Fibroblast of pulmonary artery (primary cell): ENCODE measurements at regions not wholly inside any gene's neighbourhood (a gene's known extent, or its start where the extent isn't known, plus 50 kb on each side); places are given as distances from the start of the nearest gene placed in this dataset.

ENCODE experiments used
- DNase-seq: peaks from one replicate; pipeline ENCODE4 v3.0.0-alpha.2; 2010; ENCODE audit warnings: low read depth
- H3K4me3 ChIP-seq: replicated peaks from 2 replicates; pipeline ENCODE4 v1.5.1; 2011; ENCODE audit warnings: low read depth, mild to moderate bottlenecking, control low read depth, low read length, moderate library complexity
- TF ChIP-seq, protein P1 (sequence below): IDR thresholded peaks from 2 replicates; pipeline ENCODE4 v1.5.1; 2011; ENCODE audit warnings: mild to moderate bottlenecking, control low read depth, low read length, inconsistent platforms; ENCODE audit errors: missing control alignments

DNA sequence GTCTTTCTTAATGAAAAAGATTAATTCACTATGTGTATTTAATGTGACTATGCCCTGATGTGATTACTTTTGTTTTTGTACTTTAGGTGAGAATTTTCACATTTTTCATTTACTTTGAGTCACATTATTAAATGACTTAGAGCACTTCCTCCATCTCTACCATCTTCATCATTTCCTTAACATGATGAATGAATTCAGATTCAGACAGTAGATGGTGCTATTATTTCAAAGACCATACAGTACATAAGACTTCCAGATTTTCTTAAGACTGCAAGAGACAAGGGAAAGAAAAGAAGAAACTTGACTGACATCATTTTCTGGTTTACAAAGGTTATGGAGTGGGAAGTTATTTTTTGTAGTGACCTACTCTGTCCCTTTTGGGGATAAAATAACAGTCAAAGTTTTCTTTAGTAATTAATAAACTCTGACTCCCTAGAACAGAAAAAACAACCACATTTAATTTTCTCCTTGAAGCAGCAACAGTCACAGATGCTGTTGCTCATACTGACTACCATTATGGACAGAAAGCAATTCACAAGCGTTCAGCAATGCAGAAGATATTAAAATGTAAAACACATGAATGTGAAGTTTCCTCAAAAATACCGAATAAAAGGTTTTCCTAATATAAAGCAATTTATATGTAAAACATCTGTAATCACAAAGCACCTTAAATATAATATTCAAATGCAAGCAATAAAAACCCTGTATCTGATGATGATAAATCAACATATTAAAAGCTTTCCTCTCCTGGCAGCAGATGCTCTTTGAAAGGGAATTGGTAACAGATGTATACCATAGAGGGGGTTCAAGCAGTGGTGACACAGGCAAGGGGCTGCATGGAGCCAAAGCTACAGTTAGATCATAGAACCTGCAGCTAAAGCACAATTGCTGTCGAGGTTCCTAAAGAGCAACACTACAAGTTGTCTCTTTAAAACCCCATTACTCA, 1010.9 kb upstream of the NXPH2 start:
- DNase-seq, result peak; percentile 62
- no peak overlapping the region for H3K4me3 ChIP-seq
- TF ChIP-seq, protein P1, sequence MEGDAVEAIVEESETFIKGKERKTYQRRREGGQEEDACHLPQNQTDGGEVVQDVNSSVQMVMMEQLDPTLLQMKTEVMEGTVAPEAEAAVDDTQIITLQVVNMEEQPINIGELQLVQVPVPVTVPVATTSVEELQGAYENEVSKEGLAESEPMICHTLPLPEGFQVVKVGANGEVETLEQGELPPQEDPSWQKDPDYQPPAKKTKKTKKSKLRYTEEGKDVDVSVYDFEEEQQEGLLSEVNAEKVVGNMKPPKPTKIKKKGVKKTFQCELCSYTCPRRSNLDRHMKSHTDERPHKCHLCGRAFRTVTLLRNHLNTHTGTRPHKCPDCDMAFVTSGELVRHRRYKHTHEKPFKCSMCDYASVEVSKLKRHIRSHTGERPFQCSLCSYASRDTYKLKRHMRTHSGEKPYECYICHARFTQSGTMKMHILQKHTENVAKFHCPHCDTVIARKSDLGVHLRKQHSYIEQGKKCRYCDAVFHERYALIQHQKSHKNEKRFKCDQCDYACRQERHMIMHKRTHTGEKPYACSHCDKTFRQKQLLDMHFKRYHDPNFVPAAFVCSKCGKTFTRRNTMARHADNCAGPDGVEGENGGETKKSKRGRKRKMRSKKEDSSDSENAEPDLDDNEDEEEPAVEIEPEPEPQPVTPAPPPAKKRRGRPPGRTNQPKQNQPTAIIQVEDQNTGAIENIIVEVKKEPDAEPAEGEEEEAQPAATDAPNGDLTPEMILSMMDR, result peak; percentile 32

DNA sequence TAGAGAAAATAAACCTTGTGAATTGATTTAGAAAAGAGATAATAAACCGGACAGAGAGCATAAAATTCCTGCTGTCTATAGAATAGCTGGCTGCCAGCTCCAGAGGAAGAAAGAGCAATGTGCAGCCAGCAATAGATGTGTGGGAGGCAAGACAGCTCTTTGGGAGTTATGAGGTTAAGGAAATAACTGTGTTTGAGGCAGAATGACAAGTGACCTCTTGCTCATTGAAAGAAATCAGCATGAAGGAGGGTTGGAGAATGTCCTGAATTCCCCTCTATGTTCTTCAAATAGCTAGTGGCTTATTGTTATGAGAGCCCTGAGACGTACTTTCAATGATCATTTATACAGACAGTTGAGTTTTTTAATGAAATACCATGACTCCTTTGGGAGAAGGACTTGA, 1009.9 kb upstream of the NXPH2 start:
- TF ChIP-seq, protein P1, result no peak
- peak; percentile 6 for DNase-seq
- H3K4me3 ChIP-seq, result no peak overlapping the region

DNA sequence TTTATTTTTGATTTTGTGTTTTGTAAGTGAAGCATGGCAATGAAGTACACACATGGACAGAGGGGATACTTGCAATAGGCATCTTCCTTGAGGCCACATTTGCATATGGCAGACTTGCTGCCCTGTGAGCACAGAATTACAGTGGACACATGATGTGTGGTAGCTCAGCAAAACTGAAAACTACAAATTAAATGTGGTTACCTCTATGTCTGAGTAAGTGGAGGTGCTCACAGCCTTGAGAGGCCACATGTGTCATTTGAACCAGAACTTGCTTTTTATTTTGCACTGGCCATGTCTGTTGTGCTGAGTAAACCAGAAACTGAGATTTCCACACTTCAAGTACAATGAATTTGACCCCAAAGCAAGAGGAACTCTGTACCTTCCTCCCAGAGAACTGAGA, 998.5 kb upstream of the NXPH2 start:
- H3K4me3 ChIP-seq, result no peak overlapping the region
- TF ChIP-seq, protein P1, result no peak
- DNase-seq, result no peak

- H3K4me3 ChIP-seq, result no peak overlapping the region
- no peak for DNase-seq
- TF ChIP-seq, protein P1, result no peak
These were observed 993.6 kb upstream of the NXPH2 start for GRCh38 chr2:139773720-139774277.

DNA sequence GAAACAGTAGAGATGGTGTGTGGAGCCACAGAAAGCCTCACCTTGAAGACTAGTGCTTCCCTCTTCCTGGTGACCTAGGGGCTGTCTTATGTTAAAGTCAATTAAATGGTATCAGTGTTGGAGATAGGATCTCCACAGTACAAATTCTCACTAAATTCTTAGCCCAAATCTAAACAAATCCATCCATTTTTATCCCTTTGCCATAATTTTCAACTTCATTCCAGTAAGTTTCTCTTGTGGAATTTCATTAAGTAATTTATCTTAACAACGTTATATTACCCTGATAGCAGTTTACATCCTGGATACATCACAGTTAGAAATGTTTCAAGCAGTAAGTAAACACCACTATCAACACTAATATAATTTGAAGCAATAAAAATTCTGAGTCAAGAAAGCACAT, 989.4 kb upstream of the NXPH2 start:
- no peak overlapping the region for H3K4me3 ChIP-seq
- TF ChIP-seq, protein P1, result no peak

GRCh38 chr2:139763705-139764104, 983.5 kb upstream of the NXPH2 start:
- H3K4me3 ChIP-seq, result no peak overlapping the region
- DNase-seq, result no peak

More for the DNA sequence above, 989.4 kb upstream of the NXPH2 start:
- DNase-seq, result no peak

More at GRCh38 chr2:139763705-139764104, 983.5 kb upstream of the NXPH2 start:
- TF ChIP-seq, protein P1, result no peak
